Left ventricle myocardium inferior (tissue), 1 donor: ENCODE measurements at regions not wholly inside any gene's neighbourhood (a gene's known extent, or its start where the extent isn't known, plus 50 kb on each side); places are given as distances from the start of the nearest gene placed in this dataset.

Experiments
- DNase-seq: peaks from one replicate; pipeline ENCODE4 v3.0.0-alpha.2; 2020
- H3K27ac ChIP-seq: fragments of 200-600 bp; replicated peaks from 2 replicates; pipeline ENCODE4 v1.8.0; 2021
- H3K27me3 ChIP-seq: fragments of 200-600 bp; 2 replicates; pipeline ENCODE4 v1.8.0; 2021; ENCODE audit warnings: low read depth
- H3K36me3 ChIP-seq: fragments of 200-600 bp; 2 replicates; pipeline ENCODE4 v1.8.0; 2021
- H3K4me1 ChIP-seq: fragments of 200-600 bp; 2 replicates; pipeline ENCODE4 v1.8.0; 2021
- H3K4me3 ChIP-seq: fragments of 200-600 bp; 2 replicates; pipeline ENCODE4 v1.8.0; 2021; ENCODE audit warnings: mild to moderate bottlenecking, moderate library complexity
- H3K9me3 ChIP-seq: fragments of 200-600 bp; replicated peaks from 2 replicates; pipeline ENCODE4 v1.8.0; 2021
- CTCF ChIP-seq: fragments of 200-600 bp; IDR thresholded peaks from 2 replicates; pipeline ENCODE4 v1.8.0; 2021; ENCODE audit warnings: antibody characterized with exemption, mild to moderate bottlenecking, borderline replicate concordance
- intact Hi-C: fragments of 100-400 bp; cut with micrococcal nuclease; formaldehyde crosslinking; loops from one replicate; pipeline ENCODE4 v1.11.0; 2022
- donor health status: DM: no; HTN: yes; CAD: no; lungs with severe emphysema.

DNA sequence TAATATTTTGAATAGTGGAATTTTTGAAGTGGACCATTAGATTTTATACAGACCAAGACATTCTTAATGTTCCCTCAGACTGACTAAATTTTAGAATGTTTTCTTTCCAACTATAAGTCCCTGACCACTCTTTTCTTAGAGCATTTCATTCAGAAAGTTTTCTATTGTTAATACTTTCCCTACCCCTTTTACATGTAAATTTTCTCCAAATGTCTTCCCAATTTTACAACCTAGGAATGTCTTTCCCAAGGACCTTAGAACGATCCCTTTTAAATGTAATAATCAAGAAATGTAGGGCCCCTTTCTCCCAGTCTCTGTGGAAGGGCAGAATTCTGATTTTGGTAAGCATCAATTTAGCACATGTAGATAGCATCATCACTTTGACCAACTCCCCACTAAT lies 730.0 kb upstream of the B3GALT2 start:
- Histone ChIP-seq H3K4me1 (no peaks in the 10 kb centered on the region), H3K36me3 (no peaks in the 10 kb centered on the region), H3K27me3 (no peaks in the 10 kb centered on the region), H3K27ac (no peak overlapping the region), H3K4me3 (no peak overlapping the region), H3K9me3 (no peaks in the 10 kb centered on the region)
- DNase-seq = no peak
- TF ChIP-seq CTCF = no peak
- intact Hi-C loops = no loop called here

DNA sequence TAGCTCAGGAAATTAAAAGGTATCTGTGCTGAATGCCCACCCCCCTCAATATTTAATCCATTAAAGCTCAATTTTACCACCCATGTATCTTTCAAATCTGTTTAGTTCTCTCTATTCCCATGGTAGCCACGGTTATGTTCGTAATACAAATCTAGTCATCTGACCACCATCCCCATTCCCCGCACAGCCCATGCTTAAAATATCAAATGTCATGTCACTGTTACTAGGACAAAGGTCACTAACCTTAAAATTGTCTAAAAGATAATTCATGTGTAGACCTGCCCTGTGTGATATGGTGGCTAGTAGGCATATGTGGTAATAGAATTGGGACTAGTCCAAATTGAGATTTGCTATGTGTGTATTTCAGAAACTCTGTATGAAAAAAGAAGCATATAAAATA lies 728.5 kb upstream of the B3GALT2 start:
- intact Hi-C loops = no loop called here
- H3K9me3 ChIP-seq = no peaks in the 10 kb centered on the region
- no peak for DNase-seq
- no peaks in the 10 kb centered on the region for H3K36me3 ChIP-seq
- no peaks in the 10 kb centered on the region for H3K27me3 ChIP-seq
- no peak overlapping the region for H3K27ac ChIP-seq
- H3K4me3 ChIP-seq = no peak overlapping the region
- no peak for TF ChIP-seq CTCF
- H3K4me1 ChIP-seq = no peaks in the 10 kb centered on the region

- H3K4me3 ChIP-seq = no peak overlapping the region
- H3K27ac ChIP-seq = no peak overlapping the region
- no peak for TF ChIP-seq CTCF
- H3K9me3 ChIP-seq = no peaks in the 10 kb centered on the region
- intact Hi-C loops = no loop called here
- DNase-seq = no peak
- no peaks in the 10 kb centered on the region for H3K4me1 ChIP-seq
- no peaks in the 10 kb centered on the region for H3K27me3 ChIP-seq
- no peaks in the 10 kb centered on the region for H3K36me3 ChIP-seq
Observed at GRCh38 chr1:193909406-193910082, 723.1 kb upstream of the B3GALT2 start.

- Histone ChIP-seq H3K9me3 (no peaks in the 10 kb centered on the region), H3K27ac (no peak overlapping the region), H3K27me3 (no peaks in the 10 kb centered on the region), H3K4me3 (no peak overlapping the region), H3K36me3 (no peaks in the 10 kb centered on the region), H3K4me1 (no peaks in the 10 kb centered on the region)
- intact Hi-C loops = no loop called here
- DNase-seq = no peak
- no peak for TF ChIP-seq CTCF
Observed at GRCh38 chr1:193905288-193906085, 719.1 kb upstream of the B3GALT2 start.

GRCh38 chr1:193891788-193892187 lies 705.4 kb upstream of the B3GALT2 start:
- H3K4me1 ChIP-seq = peaks cover 11% of the 10 kb centered on the region
- H3K27ac ChIP-seq = no peak overlapping the region
- no peak for TF ChIP-seq CTCF
- DNase-seq = no peak
- H3K4me3 ChIP-seq = no peak overlapping the region
- H3K36me3 ChIP-seq = no peaks in the 10 kb centered on the region
- no peaks in the 10 kb centered on the region for H3K9me3 ChIP-seq
- intact Hi-C loops = no loop called here
- no peaks in the 10 kb centered on the region for H3K27me3 ChIP-seq
